Ascending aorta (tissue), 2 donors: ENCODE measurements at regions not wholly inside any gene's neighbourhood (a gene's known extent, or its start where the extent isn't known, plus 50 kb on each side); places are given as distances from the start of the nearest gene placed in this dataset.

Experiments used
- DNase-seq, 2 donors: peaks; one replicate each; pipeline ENCODE4 v3.0.0-alpha.2; 2019; ENCODE audit warnings: low spot score in 2 of 2
- H3K27ac ChIP-seq, 2 donors: fragments of 200-600 bp; sonication (generic); one replicate each; pipeline ENCODE4 v1.5.1; 2016 to 2017; ENCODE audit warnings: mild to moderate bottlenecking in 1 of 2
- H3K27me3 ChIP-seq: fragments of 200-600 bp; sonication (generic); one replicate; pipeline ENCODE4 v1.5.1; 2017
- H3K36me3 ChIP-seq, 2 donors: fragments of 200-600 bp; sonication (generic); one replicate each; pipeline ENCODE4 v1.5.1; 2016
- H3K4me1 ChIP-seq, 2 donors: fragments of 200-600 bp; sonication (generic); one replicate each; pipeline ENCODE4 v1.5.1; 2016 to 2017; ENCODE audit warnings: mild to moderate bottlenecking in 1 of 2
- H3K4me3 ChIP-seq, 2 donors: fragments of 200-600 bp; sonication (generic); one replicate each; pipeline ENCODE4 v1.5.1; 2016 to 2017; ENCODE audit warnings: mild to moderate bottlenecking in 1 of 2
- H3K9me3 ChIP-seq, 2 donors: fragments of 200-600 bp; sonication (generic); one replicate each; pipeline ENCODE4 v1.5.1; 2016
- CTCF ChIP-seq, 3 experiments: fragments of 200-600 bp in 2 of 3; fragments of 450-650 bp in 1 of 3; sonication (generic) in 2 of 3; IDR thresholded peaks; one replicate each; pipeline ENCODE4 v1.5.1; 2016 to 2019; ENCODE audit warnings: antibody characterized with exemption in 3 of 3, mild to moderate bottlenecking in 1 of 3, moderate library complexity in 1 of 3
- intact Hi-C: fragments of 100-400 bp; cut with DNase I; formaldehyde crosslinking; loops from one replicate; pipeline ENCODE4 v1.15.1; 2023

GRCh38 chr1:192862271-192862670, 53.4 kb downstream of the RGS2 start:
- H3K27me3 ChIP-seq, result no peaks in the 10 kb centered on the region
- no peak overlapping the region for H3K4me3 ChIP-seq
- no peaks in the 10 kb centered on the region for H3K36me3 ChIP-seq
- intact Hi-C loops, result no loop called here
- no peak for TF ChIP-seq CTCF (IDR thresholded peaks at IDR 0.05)
- H3K27ac ChIP-seq, result no peak overlapping the region
- H3K4me1 ChIP-seq, result no peaks in the 10 kb centered on the region
- no peaks in the 10 kb centered on the region for H3K9me3 ChIP-seq
- DNase-seq, result no peak

GRCh38 chr1:192866241-192866868, 57.5 kb downstream of the RGS2 start:
- Histone ChIP-seq H3K27me3 (no peaks in the 10 kb centered on the region), H3K4me1 (no peaks in the 10 kb centered on the region), H3K9me3 (no peaks in the 10 kb centered on the region), H3K36me3 (no peaks in the 10 kb centered on the region), H3K4me3 (no peak overlapping the region), H3K27ac (no peak overlapping the region)
- no peak for DNase-seq
- TF ChIP-seq CTCF (IDR thresholded peaks at IDR 0.05), result no peak
- intact Hi-C loops, result no loop called here

- Histone ChIP-seq H3K27ac (no peak overlapping the region), H3K9me3 (no peaks in the 10 kb centered on the region), H3K4me1 (no peaks in the 10 kb centered on the region), H3K4me3 (no peak overlapping the region), H3K27me3 (no peaks in the 10 kb centered on the region), H3K36me3 (no peaks in the 10 kb centered on the region)
- no peak for TF ChIP-seq CTCF (IDR thresholded peaks at IDR 0.05)
- DNase-seq, result no peak
- intact Hi-C loops, result no loop called here
Observed at GRCh38 chr1:192867180-192867579, 58.3 kb downstream of the RGS2 start.

GRCh38 chr1:192869308-192869940, 60.6 kb downstream of the RGS2 start:
- Histone ChIP-seq H3K4me1 (no peaks in the 10 kb centered on the region), H3K27me3 (no peaks in the 10 kb centered on the region), H3K36me3 (no peaks in the 10 kb centered on the region), H3K27ac (no peak overlapping the region), H3K4me3 (no peak overlapping the region), H3K9me3 (no peaks in the 10 kb centered on the region)
- TF ChIP-seq CTCF (IDR thresholded peaks at IDR 0.05), result no peak
- intact Hi-C loops, result no loop called here
- no peak for DNase-seq

GRCh38 chr1:192872010-192872409, 63.2 kb downstream of the RGS2 start:
- H3K27ac ChIP-seq, result no peak overlapping the region
- no peaks in the 10 kb centered on the region for H3K4me1 ChIP-seq
- no peak overlapping the region for H3K4me3 ChIP-seq
- no peaks in the 10 kb centered on the region for H3K36me3 ChIP-seq
- intact Hi-C loops, result no loop called here
- H3K27me3 ChIP-seq, result no peaks in the 10 kb centered on the region
- no peaks in the 10 kb centered on the region for H3K9me3 ChIP-seq
- TF ChIP-seq CTCF (IDR thresholded peaks at IDR 0.05), result no peak
- DNase-seq, result no peak
